GM04504 (cell line): ENCODE measurements at regions not wholly inside any gene's neighbourhood (a gene's known extent, or its start where the extent isn't known, plus 50 kb on each side); places are given as distances from the start of the nearest gene placed in this dataset.

Experiments
- DNase-seq: peaks from one replicate; pipeline ENCODE4 v3.0.0-alpha.2; 2012; ENCODE audit warnings: low read depth

GRCh38 chr10:78186572-78186971 is 152.9 kb downstream of the RPS24 start:
- no peak for DNase-seq

- DNase-seq = no peak
Measured at GRCh38 chr10:78187371-78187770, 153.7 kb downstream of the RPS24 start.

GRCh38 chr10:78188446-78188845 is 154.8 kb downstream of the RPS24 start:
- no peak for DNase-seq

GRCh38 chr10:78190051-78190825 is 156.6 kb downstream of the RPS24 start:
- no peak for DNase-seq

GRCh38 chr10:78191301-78191700 is 157.6 kb downstream of the RPS24 start:
- DNase-seq = no peak

- no peak for DNase-seq
Measured at GRCh38 chr10:78193189-78193588, 159.5 kb downstream of the RPS24 start.

- DNase-seq = no peak
Measured at GRCh38 chr10:78194050-78194449, 160.4 kb downstream of the RPS24 start.

GRCh38 chr10:78194539-78195402 is 161.1 kb downstream of the RPS24 start:
- no peak for DNase-seq

- no peak for DNase-seq
Measured at GRCh38 chr10:78196396-78196795, 162.7 kb downstream of the RPS24 start.

- DNase-seq = no peak
Measured at GRCh38 chr10:78196964-78197363, 163.3 kb downstream of the RPS24 start.

GRCh38 chr10:78197628-78198272 is 164.1 kb downstream of the RPS24 start:
- no peak for DNase-seq

GRCh38 chr10:78199005-78199725 is 165.5 kb downstream of the RPS24 start:
- no peak for DNase-seq

GRCh38 chr10:78199759-78200158 is 166.1 kb downstream of the RPS24 start:
- no peak for DNase-seq

GRCh38 chr10:78200686-78201085 is 167.0 kb downstream of the RPS24 start:
- no peak for DNase-seq

GRCh38 chr10:78202386-78202785 is 168.7 kb downstream of the RPS24 start:
- no peak for DNase-seq

- DNase-seq = no peak
Measured at GRCh38 chr10:78203915-78204818, 170.5 kb downstream of the RPS24 start.

- DNase-seq = no peak
Measured at GRCh38 chr10:78205457-78206016, 171.9 kb downstream of the RPS24 start.

GRCh38 chr10:78207216-78207615 is 173.6 kb downstream of the RPS24 start:
- no peak for DNase-seq

GRCh38 chr10:78207776-78208175 is 174.1 kb downstream of the RPS24 start:
- no peak for DNase-seq

- DNase-seq = no peak
Measured at GRCh38 chr10:78209970-78210369, 176.3 kb downstream of the RPS24 start.

GRCh38 chr10:78210548-78210947 is 176.9 kb downstream of the RPS24 start:
- DNase-seq = no peak
